ENCODE measurements at regions not wholly inside any gene's neighbourhood (a gene's known extent, or its start where the extent isn't known, plus 50 kb on each side); places are given as distances from the start of the nearest gene placed in this dataset.

DNA sequence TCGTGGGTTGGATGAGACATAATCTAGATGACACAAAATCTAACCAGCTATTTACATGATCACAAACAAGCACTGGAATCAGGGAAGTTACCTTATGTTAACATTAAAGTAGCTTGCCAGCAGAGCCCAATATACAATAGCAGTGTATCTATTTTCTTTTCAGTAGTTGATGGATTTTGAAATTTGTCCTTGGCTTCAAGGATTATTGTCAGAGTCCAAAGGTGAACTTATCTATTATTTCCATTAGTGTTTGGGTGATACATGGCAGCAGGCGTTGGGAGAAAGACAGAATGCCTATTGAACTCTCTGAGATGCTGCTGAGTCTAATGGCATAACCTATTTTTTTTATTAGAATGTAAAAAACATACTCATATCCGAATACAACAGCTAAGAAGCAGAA lies 223.2 kb upstream of the ACTBL2 start:
- DNase-seq (ENCODE audit: low read depth), result no peak

DNA sequence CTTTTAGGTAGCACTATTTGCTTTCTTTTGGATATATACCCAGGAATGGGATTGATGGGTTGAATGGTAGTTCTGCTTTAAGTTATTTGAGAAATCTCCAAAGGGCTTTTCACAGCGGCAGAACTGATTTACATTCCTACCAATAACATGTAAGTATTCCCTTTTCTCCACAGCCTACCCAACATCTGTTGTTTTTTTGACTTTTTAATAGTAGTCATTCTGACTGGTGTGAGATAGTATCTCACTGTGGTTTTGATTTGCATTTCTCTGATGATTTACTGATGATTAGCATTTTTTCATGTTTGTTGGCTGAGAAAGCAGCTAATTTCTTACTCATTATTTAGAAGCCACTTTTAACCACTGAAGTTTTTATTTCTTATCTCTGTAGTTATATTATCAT lies 221.1 kb upstream of the ACTBL2 start:
- no peak for DNase-seq (ENCODE audit: low read depth)

DNA sequence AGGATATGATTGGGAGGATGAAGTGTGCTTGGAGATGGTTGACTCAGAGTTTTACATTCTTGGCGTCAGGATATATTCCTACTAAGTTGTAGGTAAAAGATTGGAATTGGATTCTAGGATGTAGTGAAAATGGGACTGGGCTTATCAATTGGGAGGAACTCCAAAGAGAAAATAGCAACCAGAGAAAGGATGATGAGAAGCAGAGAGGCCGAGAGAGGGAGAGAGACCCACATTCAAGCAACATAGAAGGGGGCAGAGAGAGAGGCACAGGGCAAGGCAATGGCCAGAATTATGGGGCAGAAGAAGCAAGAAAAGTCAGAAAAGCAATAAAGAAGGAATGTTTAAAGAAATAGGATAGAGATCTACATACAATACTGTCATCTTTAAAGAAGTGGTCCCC lies 217.9 kb upstream of the ACTBL2 start:
- no peak for DNase-seq (ENCODE audit: low read depth)

DNA sequence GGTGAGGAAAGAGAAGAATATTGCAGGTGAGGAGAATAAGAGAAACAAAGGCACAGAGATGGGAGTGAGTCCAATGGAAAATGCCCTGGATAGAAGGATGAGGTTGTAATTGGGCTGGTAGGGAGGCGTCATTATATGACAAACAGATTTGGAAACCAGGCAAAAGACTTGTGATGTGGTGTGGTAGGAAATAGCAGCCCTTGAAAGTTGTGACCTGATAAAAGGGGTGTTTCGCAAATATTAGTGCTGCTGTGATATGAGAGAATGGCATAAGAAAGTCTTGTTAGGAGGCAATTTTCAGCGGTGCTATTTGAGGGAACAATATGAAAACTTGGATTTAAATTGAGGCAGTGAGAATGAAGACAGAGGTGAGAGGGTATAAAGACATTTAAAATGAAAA lies 217.5 kb upstream of the ACTBL2 start:
- no peak for DNase-seq (ENCODE audit: low read depth)

DNA sequence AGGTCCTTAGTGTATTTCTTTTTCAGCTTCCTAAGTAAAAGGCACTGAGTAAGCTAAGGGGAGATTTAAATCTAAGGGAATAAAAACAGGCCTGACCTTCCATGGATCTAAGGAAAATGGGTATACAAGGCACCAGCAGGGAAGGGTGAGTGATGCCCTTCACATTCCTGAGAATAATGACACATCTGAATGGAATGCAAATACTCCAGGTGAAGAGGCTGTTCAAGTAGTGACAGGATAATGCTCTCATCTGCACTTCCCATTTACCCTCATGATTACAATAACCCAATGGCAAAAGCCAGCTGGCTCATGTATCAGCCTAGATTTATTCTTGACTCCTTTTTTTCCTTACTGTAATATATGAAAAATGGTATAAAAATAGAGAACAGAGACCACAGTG lies 216.2 kb upstream of the ACTBL2 start:
- DNase-seq (ENCODE audit: low read depth), result peak; percentile 61

DNA sequence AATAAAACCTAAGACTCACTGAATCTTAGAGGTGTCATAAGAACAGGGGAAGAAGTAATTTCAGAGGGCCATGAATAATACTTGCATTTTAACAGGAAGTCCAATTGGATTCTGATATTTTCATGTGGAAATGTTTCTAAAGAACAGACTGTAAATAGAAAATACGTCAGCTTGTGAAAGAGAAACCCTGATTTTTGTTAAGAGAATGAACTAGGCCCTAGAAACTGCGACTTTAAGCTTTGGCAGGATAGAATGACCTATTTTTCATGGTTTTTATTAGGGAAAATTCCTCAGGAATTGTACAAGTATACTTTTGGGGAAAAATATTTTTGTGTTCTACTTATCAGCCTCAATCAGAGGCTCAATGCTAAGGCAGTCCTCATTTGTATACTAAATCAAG lies 215.5 kb upstream of the ACTBL2 start:
- no peak for DNase-seq (ENCODE audit: low read depth)

DNA sequence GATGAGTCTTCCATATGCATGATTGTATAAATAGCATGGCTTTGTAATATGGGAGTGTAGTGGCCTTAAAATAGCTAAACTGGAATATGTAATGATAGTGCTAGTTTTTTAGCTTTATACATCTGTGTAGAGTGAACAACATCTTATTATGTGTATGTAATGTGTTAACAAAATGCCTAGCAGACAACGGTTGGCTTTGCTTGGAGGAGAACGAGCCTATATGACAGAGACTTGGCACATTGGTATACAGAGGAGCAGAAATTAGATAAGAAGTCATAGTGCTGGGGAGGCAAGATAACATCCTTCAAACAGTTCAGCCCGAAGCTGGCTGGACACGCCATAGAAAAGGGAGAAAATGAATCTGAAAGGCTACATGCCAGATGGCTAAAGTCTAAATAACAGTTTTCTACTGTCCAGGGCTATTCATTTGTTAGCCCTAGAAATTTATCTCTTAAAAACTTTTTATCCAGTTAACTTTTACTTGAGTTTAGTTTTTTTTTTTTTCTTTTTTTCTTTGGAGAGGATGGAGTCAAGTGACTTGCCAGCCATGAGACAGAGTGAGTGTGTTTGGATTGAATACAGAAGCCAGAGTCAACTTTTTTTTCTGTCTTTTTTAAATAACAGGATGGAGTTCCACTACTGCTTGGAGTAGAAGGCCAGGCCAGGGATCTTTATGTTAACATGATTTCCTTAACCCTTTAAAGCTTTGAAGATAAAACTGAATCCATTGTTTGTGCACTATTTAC lies 214.4 kb upstream of the ACTBL2 start:
- DNase-seq (ENCODE audit: low read depth), result no peak

DNA sequence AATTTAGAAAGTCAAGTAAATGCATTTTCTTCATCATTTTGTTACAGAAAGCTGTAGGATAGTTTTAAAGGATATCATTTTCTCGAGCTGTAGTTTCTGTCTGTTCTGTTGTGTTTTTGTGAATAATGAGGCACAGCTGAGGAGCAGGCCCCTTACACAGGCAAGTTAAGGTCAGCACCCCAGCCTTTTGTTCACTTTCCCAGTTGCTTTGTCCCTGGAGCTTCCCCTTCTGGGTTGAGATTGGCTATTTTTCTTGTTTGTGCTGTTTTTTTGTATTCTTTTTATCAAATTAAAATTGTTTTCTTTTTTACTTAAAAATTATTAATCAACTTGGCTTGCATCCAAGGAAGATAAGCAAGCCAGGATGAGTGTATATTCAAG lies 213.8 kb upstream of the ACTBL2 start:
- DNase-seq (ENCODE audit: low read depth), result no peak

DNA sequence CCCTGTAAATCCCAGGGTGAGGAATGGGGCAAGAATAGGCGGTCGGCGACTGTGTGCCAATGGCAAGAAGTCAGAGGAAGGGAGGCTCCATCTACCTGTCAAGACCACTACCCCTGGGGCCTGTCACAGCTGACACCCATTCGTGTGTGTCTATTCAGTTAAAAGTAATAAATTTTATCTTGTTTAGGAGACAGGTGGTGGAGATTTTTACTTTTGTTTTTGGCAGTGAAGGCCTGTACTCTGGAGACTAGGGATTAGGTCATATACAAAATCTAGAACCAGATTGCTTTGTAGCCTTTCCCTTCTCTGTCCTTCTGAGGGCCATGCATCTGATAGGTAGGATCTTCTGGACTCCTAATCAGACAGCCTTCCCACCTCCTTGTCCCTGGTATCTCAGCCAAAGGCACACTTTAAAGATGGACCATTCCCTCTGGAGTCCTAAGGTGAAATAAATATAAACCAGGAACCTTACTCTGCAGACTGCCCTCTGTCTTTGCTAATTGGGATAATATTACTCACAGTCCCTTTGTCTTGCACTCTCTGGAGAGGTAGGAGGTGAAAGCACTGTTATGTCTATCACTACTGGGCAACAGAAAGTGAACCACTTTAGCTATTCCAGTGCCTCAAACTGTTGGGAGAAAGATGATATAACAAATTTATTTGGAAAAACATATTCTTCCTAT lies 213.2 kb upstream of the ACTBL2 start:
- DNase-seq (ENCODE audit: low read depth), result no peak

DNA sequence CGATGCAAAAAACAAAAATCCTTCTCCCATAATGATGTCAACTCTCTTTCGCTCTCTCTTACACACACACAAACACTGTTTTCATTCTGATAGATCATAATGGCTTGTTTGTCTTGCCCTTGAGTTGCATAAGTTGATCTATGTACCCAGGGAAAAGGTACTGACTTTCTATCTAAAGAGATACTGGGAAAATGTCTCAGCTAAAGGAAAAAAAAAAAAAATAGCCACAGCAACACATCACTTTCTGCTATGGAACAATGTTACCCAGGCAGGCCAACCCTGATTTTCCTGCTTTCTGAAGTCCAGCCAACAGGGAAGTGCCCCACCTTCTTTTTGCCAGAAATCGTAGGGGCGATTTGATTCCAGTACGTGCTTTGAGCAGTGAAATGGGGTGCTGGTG lies 212.6 kb upstream of the ACTBL2 start:
- no peak for DNase-seq (ENCODE audit: low read depth)

DNA sequence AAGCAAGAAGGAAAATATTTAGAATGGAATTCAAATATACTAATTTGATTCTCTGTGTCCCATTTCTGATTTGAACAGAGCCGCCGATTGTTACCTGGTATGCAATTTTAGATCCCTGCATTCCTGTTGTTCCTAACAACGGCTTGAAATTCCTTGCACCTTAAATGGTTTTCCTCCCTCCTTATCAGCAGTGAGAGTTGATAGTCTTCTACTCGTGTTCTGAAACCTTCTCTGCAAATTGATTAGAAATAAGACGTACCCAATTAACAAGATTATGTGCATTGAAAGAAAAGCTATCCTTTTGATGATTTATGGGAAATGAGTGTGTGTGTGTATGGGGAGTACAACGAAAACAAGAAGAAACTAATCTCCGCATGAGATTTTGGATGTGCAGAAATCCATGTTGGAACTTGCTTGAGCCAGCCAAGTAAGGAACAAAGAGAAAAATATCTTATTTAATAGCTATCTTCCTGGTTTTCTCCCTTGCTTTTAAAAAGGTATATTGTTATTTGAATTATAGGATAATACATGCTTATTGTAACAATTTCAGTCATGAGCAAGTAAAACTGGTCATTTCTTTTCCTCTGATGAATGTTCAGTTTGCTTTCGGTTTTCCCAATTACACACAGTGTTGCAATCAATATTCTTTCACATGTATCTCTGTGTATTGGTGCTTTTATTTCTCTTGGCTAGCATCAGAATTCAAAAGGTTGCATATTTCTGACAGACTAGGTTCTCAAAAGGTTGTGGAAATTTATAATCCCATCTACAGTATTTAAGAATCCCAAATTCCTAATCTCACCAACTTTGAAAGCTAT lies 211.1 kb upstream of the ACTBL2 start:
- DNase-seq (ENCODE audit: low read depth), result no peak

DNA sequence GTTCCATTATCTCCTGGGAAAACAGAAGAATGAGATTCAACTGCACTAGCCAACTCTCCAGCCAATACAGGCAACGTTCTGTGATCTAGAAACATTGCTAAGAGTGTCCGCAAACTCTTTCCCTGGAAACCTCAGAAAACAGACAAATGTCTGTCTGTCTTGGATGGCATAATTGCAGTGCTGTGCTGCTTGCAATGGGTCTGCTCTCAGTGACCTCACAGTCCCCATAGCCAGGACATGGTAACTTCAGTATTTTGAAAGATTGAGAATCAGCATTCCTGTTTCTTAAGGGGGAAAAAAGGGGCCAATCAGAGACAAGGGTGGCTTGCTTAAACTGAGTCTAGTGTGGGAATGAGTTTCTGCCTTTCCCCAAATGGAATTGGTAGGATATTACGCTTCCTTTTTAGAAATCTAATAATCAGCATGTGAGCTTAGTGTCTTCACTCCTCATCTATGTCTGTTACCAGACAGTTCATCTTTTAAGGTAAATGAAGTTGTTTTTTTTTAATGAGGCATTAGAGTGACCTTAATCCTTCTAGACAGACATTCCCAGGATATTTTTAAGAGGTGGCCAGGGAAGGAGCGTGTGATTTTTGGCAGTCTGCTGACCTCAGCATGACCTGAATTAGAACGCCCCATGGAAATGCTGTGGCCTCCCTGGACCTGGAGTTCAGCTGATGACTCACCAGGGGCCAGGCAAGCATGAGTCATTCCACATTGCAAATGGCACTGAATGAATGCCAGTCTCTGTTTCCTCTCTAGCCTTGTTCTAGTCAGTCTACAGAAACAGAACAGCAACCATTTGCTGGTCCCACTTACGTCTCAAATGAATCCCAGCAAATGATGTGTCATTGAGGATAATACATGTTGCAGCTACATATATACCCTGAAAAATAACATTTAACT lies 210.2 kb upstream of the ACTBL2 start:
- peak; percentile 90 for DNase-seq (ENCODE audit: low read depth)

DNA sequence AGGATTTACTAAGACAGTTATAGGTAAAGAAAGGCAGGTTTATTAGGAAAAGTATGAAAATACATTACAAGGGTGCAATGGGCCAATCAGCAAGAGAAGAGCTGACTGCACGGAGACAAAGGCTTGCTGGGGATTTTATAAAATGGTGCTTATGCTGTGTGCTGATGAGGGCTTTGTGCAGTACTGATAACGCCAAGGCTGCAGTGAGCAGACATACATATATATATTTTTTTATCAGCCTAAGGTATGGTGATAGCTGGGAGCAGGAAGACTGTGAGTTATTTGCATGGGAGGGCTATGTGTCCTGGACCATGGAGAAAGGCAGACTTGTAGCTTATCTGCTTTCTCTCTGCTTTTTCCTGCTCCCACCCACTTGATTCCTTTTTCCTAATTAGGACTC lies 208.1 kb upstream of the ACTBL2 start:
- DNase-seq (ENCODE audit: low read depth), result no peak

DNA sequence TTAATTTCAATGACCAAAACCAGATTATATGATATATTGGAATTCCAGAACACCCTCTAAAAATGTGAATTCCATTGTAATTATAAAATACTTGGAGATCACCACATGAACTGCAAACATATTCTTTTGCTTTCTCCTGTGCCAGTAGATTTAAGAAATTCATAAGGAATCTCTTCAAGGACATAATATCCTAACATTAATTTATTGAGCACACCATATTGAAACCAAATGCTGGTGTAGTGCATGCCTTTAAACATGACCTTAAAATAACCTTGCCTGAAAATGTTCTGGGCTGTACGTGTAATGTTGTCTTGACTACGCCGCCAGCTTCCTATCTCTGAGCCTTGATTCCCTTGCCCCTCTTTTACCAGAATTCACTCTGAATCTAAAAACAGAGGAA lies 205.0 kb upstream of the ACTBL2 start:
- no peak for DNase-seq (ENCODE audit: low read depth)

DNA sequence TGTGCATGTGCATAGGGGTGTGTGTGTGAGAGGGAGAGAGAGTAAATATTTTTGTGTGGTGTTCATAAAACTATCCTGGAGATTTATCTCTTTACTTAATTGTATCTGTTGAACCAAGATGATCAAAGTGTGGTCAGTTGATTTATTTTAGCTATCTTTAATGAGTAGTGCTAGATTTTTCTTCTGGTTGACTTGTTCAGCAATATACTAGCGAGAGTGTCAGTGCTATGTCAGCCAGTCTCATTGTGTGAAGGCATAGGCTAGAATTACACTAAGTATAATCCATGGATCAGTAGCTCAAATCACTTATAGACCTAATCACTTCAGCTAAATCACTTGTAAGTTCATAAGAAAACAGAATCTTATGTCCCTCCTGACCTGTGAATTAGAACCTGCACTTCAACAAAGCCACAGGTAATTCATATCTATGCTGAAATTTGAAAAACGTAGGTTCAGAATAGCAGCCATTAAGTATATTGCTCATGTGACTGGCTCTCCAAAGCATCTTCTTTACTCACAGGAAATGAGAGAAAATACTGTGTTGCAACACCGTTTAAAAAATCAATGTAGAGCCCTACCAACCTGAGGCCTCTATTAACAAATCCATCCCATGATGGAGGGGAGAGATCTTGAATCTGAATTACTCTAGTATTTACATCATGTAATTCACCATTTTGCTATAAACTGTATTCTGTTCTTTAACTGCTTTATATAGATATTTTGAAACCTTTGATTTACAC lies 203.1 kb upstream of the ACTBL2 start:
- no peak for DNase-seq (ENCODE audit: low read depth)

DNA sequence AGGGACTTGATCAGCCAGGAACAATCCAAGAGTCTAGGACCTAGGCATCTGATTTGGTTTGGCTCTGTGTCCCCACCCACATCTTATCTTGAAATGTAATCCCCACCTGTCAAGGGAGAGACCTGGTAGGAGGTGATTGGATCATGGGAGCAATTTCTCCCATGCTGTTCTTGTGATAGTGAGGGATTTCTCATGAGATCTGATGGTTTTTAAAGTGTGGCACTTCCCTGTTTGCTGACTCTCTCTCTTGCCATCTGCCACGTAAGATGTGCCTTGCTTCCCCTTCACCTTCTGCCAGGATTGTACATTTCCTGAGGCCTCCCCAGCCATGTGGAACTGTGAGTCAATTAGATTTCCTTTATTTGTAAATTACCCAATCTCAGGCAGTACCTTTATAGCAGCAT lies 201.7 kb upstream of the ACTBL2 start:
- no peak for DNase-seq (ENCODE audit: low read depth)

DNA sequence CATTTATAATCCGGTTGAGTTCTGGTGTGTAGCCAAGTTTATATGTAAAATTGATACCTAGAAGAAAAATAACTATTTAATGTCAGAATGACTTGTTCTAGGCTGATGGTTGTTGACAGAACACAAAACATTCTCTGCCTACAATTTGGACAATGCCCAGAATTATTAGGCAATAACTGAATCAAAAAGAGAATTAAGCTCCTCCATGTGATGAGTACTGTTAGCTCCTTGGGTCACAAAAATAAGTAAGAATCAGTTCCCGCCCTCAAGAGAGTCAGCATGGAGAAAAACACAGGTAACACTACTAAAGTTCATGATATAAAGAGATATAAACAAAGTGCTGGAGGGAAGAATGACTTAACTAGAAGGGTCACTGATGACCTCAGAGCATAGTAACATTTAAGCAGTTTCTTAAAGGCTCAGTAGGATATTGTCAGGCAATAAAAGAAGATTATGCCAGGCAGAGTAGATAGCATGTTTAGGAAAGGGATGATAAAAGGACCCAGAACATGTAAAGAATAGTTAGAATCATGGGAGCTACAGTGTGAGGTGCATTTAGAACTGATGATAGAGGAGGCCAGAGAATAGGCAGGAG lies 200.5 kb upstream of the ACTBL2 start:
- no peak for DNase-seq (ENCODE audit: low read depth)

DNA sequence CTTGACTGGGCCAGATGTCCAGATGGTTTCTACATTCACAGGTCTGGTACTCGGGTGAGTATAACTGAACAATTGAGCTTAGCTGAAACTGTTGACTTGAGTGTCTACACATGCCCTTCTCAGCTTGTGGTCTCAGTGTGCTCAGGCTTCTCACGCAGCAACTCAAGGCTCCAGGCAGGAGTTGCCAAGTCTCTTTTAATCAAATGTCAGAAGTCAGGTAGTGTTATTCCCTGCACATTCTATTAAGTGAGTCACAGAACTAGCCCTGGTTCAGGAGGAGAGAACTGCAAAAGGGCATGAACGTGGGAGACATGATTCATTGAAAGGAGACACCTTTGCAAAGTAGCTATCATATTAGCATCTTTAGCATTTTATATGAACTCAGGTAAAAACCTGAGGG lies 199.3 kb upstream of the ACTBL2 start:
- no peak for DNase-seq (ENCODE audit: low read depth)

DNA sequence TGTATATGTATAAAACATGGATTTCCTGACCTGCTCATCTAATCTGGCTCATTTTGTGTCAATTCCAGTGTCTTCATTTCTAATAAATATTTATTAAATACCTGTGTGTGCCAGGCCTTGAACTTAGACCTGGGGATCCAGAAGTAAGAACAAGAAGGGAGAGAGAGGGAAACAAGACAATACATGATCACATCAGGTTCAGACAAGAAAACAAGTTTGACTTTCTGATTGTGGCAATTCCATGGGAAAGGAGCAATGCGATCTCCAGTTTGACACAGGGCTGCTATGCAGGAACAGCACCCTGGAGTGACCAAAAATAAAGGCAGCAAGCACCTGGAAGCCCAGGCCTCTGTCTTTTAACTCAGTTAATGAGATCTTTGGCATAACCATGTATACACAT lies 198.1 kb upstream of the ACTBL2 start:
- no peak for DNase-seq (ENCODE audit: low read depth)

DNA sequence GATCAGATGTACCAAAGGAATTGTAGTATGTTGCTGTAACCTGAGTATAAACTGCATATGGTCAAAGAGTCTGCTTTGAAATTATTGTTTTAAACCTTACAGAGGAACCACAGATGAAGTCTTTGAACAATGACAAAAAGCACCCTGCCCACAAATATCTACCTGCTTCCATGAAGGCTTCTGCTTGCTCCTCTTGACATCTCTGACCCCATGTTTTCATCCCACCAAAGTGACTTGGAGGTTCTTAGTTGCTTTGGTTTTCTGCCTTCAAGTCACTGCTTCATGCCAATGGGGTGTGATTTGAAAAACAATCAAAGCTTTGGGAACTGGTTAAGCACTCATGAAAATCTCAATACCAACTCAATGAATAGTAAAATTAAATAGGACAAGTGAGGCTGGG lies 194.6 kb upstream of the ACTBL2 start:
- no peak for DNase-seq (ENCODE audit: low read depth)

All from HS-5 (cell line).